ENCODE measurements at regions not wholly inside any gene's neighbourhood (a gene's known extent, or its start where the extent isn't known, plus 50 kb on each side); places are given as distances from the start of the nearest gene placed in this dataset.

GRCh38 chr1:119191325-119191724 lies 50.9 kb upstream of the WARS2 start:
- Histone ChIP-seq H3K9me3 (ENCODE audit: control insufficient read depth in 2 of 3, insufficient read depth in 1 of 3, low read length in 3 of 3) (peaks cover 0 to 2% (median 1%) of the 10 kb centered on the region in 3 donors), H3K27ac (ENCODE audit: low read depth in 2 of 2, low read length in 2 of 2) (no peak overlapping the region), H3K4me3 (ENCODE audit: low read length in 3 of 3) (no peak overlapping the region), H3K9ac (ENCODE audit: low read length in 3 of 3) (no peak overlapping the region), H3K36me3 (ENCODE audit: control insufficient read depth in 2 of 3, insufficient read depth in 3 of 3, low read length in 3 of 3) (no peaks in the 10 kb centered on the region), H3K4me1 (ENCODE audit: control insufficient read depth in 2 of 3, insufficient read depth in 2 of 3, low read depth in 1 of 3, low read length in 3 of 3) (no peaks in the 10 kb centered on the region), H3K27me3 (ENCODE audit: control insufficient read depth, insufficient read depth, low read length) (no peaks in the 10 kb centered on the region)
- TF ChIP-seq CTCF (IDR thresholded peaks at IDR 0.05; ENCODE audit: borderline replicate concordance, extremely low read depth, insufficient read depth) = no peak
- intact Hi-C loops (cut with DNase I) = no loop called here
- FAIRE-seq = no peak
- no peak for DNase-seq

- Histone ChIP-seq H3K27me3 (ENCODE audit: control insufficient read depth, insufficient read depth, low read length) (no peaks in the 10 kb centered on the region), H3K36me3 (ENCODE audit: control insufficient read depth in 2 of 3, insufficient read depth in 3 of 3, low read length in 3 of 3) (no peaks in the 10 kb centered on the region), H3K27ac (ENCODE audit: low read depth in 2 of 2, low read length in 2 of 2) (no peak overlapping the region), H3K4me3 (ENCODE audit: low read length in 3 of 3) (no peak overlapping the region), H3K9ac (ENCODE audit: low read length in 3 of 3) (no peak overlapping the region), H3K4me1 (ENCODE audit: control insufficient read depth in 2 of 3, insufficient read depth in 2 of 3, low read depth in 1 of 3, low read length in 3 of 3) (no peaks in the 10 kb centered on the region), H3K9me3 (ENCODE audit: control insufficient read depth in 2 of 3, insufficient read depth in 1 of 3, low read length in 3 of 3) (peaks cover 0 to 2% (median 0%) of the 10 kb centered on the region in 3 donors)
- TF ChIP-seq CTCF (IDR thresholded peaks at IDR 0.05; ENCODE audit: borderline replicate concordance, extremely low read depth, insufficient read depth) = no peak
- intact Hi-C loops (cut with DNase I) = no loop called here
- FAIRE-seq = no peak
- DNase-seq = no peak
Measured at GRCh38 chr1:119204197-119204960, 63.9 kb upstream of the WARS2 start.

GRCh38 chr1:119204961-119205357 lies 64.5 kb upstream of the WARS2 start:
- Histone ChIP-seq H3K4me1 (ENCODE audit: control insufficient read depth in 2 of 3, insufficient read depth in 2 of 3, low read depth in 1 of 3, low read length in 3 of 3) (no peaks in the 10 kb centered on the region), H3K9ac (ENCODE audit: low read length in 3 of 3) (no peak overlapping the region), H3K9me3 (ENCODE audit: control insufficient read depth in 2 of 3, insufficient read depth in 1 of 3, low read length in 3 of 3) (no peaks in the 10 kb centered on the region), H3K27me3 (ENCODE audit: control insufficient read depth, insufficient read depth, low read length) (no peaks in the 10 kb centered on the region), H3K4me3 (ENCODE audit: low read length in 3 of 3) (no peak overlapping the region), H3K27ac (ENCODE audit: low read depth in 2 of 2, low read length in 2 of 2) (no peak overlapping the region), H3K36me3 (ENCODE audit: control insufficient read depth in 2 of 3, insufficient read depth in 3 of 3, low read length in 3 of 3) (no peaks in the 10 kb centered on the region)
- no peak for TF ChIP-seq CTCF (IDR thresholded peaks at IDR 0.05; ENCODE audit: borderline replicate concordance, extremely low read depth, insufficient read depth)
- FAIRE-seq (no peak), DNase-seq (no peak)
- intact Hi-C loops (cut with DNase I) = no loop called here

GRCh38 chr1:119209061-119209460 lies 68.6 kb upstream of the WARS2 start:
- H3K27ac ChIP-seq (ENCODE audit: low read depth in 2 of 2, low read length in 2 of 2) = no peak overlapping the region
- no peak for FAIRE-seq

More at GRCh38 chr1:119209061-119209460, 68.6 kb upstream of the WARS2 start:
- Histone ChIP-seq H3K36me3 (ENCODE audit: control insufficient read depth in 2 of 3, insufficient read depth in 3 of 3, low read length in 3 of 3) (no peaks in the 10 kb centered on the region), H3K9ac (ENCODE audit: low read length in 3 of 3) (no peak overlapping the region), H3K9me3 (ENCODE audit: control insufficient read depth in 2 of 3, insufficient read depth in 1 of 3, low read length in 3 of 3) (no peaks in the 10 kb centered on the region), H3K4me1 (ENCODE audit: control insufficient read depth in 2 of 3, insufficient read depth in 2 of 3, low read depth in 1 of 3, low read length in 3 of 3) (no peaks in the 10 kb centered on the region), H3K27me3 (ENCODE audit: control insufficient read depth, insufficient read depth, low read length) (no peaks in the 10 kb centered on the region), H3K4me3 (ENCODE audit: low read length in 3 of 3) (no peak overlapping the region)
- TF ChIP-seq CTCF (IDR thresholded peaks at IDR 0.05; ENCODE audit: borderline replicate concordance, extremely low read depth, insufficient read depth) = no peak
- DNase-seq = no peak
- intact Hi-C loops (cut with DNase I) = no loop called here
